Ovary (tissue), 3 donors: ENCODE measurements at regions not wholly inside any gene's neighbourhood (a gene's known extent, or its start where the extent isn't known, plus 50 kb on each side); places are given as distances from the start of the nearest gene placed in this dataset.

ENCODE experiments used
- EP300 ChIP-seq: sonication (generic); formaldehyde crosslinking; IDR thresholded peaks from one replicate; pipeline ENCODE4 v1.6.1; 2017; ENCODE audit warnings: antibody characterized with exemption
- POLR2A ChIP-seq: fragments of 450-650 bp; IDR thresholded peaks from one replicate; pipeline ENCODE4 v1.6.1; 2017; ENCODE audit warnings: antibody characterized with exemption, mild to moderate bottlenecking, moderate library complexity
- TF ChIP-seq, protein P1 (sequence below), 3 donors: fragments of 450-650 bp in 2 of 3; fragments of 200-600 bp in 1 of 3; IDR thresholded peaks; one replicate each; pipeline versions ENCODE4 v1.5.1 to v1.8.0; 2016 to 2022; ENCODE audit warnings: antibody characterized with exemption in 3 of 3, mild to moderate bottlenecking in 1 of 3
- donor health status: DM: no; HTN: no; CAD: no.

DNA sequence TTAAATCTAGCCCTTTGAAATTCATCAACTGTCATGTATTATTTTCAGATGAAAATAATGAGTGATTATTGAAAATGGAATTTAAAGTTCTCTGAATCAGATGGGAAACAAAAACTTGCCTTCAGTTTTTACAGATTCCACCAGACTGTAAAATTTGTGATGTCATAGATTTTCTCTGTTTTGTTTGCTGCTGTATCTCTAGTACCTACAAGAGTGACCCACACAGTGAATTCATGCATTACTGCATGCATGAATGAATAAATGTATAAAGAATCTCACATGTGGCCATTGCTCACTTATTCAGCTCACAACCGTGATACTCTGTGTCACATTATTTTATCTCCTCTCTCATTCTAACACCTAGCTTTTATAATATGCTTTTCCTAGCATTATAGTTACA is 532.2 kb upstream of the AGA start:
- TF ChIP-seq, protein P1, sequence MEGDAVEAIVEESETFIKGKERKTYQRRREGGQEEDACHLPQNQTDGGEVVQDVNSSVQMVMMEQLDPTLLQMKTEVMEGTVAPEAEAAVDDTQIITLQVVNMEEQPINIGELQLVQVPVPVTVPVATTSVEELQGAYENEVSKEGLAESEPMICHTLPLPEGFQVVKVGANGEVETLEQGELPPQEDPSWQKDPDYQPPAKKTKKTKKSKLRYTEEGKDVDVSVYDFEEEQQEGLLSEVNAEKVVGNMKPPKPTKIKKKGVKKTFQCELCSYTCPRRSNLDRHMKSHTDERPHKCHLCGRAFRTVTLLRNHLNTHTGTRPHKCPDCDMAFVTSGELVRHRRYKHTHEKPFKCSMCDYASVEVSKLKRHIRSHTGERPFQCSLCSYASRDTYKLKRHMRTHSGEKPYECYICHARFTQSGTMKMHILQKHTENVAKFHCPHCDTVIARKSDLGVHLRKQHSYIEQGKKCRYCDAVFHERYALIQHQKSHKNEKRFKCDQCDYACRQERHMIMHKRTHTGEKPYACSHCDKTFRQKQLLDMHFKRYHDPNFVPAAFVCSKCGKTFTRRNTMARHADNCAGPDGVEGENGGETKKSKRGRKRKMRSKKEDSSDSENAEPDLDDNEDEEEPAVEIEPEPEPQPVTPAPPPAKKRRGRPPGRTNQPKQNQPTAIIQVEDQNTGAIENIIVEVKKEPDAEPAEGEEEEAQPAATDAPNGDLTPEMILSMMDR (IDR thresholded peaks at IDR 0.05) = no peak
- no peak for TF ChIP-seq POLR2A
- no peak for TF ChIP-seq EP300
